ENCODE measurements at regions not wholly inside any gene's neighbourhood (a gene's known extent, or its start where the extent isn't known, plus 50 kb on each side); places are given as distances from the start of the nearest gene placed in this dataset.

GRCh38 chr7:86592185-86592584, 51.5 kb upstream of the GRM3 start:
- no peak overlapping the region for H3K4me3 Mint-ChIP-seq
- H3K4me1 Mint-ChIP-seq (ENCODE audit: low read depth), result no peaks in the 10 kb centered on the region

GRCh38 chr7:86574006-86574405, 69.7 kb upstream of the GRM3 start:
- DNase-seq (no peak), ATAC-seq (replicated peaks in 1 of 2) (no peak)
- H3K4me1 Mint-ChIP-seq (ENCODE audit: low read depth), result no peaks in the 10 kb centered on the region
- no peak overlapping the region for H3K4me3 Mint-ChIP-seq
- H3K27me3 Mint-ChIP-seq (ENCODE audit: low read depth), result no peaks in the 10 kb centered on the region
- H3K36me3 Mint-ChIP-seq (ENCODE audit: insufficient read depth in 2 of 2), result no peaks in the 10 kb centered on the region
- peaks cover 1 to 9% of the 10 kb centered on the region in 2 donors for H3K9me3 Mint-ChIP-seq
- no peak overlapping the region for H3K27ac Mint-ChIP-seq

More at GRCh38 chr7:86592185-86592584, 51.5 kb upstream of the GRM3 start:
- no peak for DNase-seq
- H3K27me3 Mint-ChIP-seq (ENCODE audit: low read depth), result no peaks in the 10 kb centered on the region
- no peak for ATAC-seq (replicated peaks in 1 of 2)
- H3K27ac Mint-ChIP-seq, result no peak overlapping the region
- H3K36me3 Mint-ChIP-seq (ENCODE audit: insufficient read depth in 2 of 2), result no peaks in the 10 kb centered on the region
- peaks cover 0 to 2% of the 10 kb centered on the region in 2 donors for H3K9me3 Mint-ChIP-seq

- H3K27ac Mint-ChIP-seq, result no peak overlapping the region
- no peaks in the 10 kb centered on the region for H3K27me3 Mint-ChIP-seq (ENCODE audit: low read depth)
- ATAC-seq (replicated peaks in 1 of 2), result no peak
- no peak for DNase-seq
- no peaks in the 10 kb centered on the region for H3K36me3 Mint-ChIP-seq (ENCODE audit: insufficient read depth in 2 of 2)
- peaks cover 0 to 3% of the 10 kb centered on the region in 2 donors for H3K9me3 Mint-ChIP-seq
- H3K4me1 Mint-ChIP-seq (ENCODE audit: low read depth), result no peaks in the 10 kb centered on the region
- H3K4me3 Mint-ChIP-seq, result no peak overlapping the region
These were observed 84.8 kb upstream of the GRM3 start for GRCh38 chr7:86558680-86559501.

- ATAC-seq (replicated peaks in 1 of 2) (no peak), DNase-seq (no peak)
- H3K4me3 Mint-ChIP-seq, result no peak overlapping the region
- H3K36me3 Mint-ChIP-seq (ENCODE audit: insufficient read depth in 2 of 2), result peaks cover 0 to 2% of the 10 kb centered on the region in 2 donors
- H3K27me3 Mint-ChIP-seq (ENCODE audit: low read depth), result no peaks in the 10 kb centered on the region
- H3K27ac Mint-ChIP-seq, result no peak overlapping the region
- peaks cover 3 to 4% of the 10 kb centered on the region in 2 donors for H3K9me3 Mint-ChIP-seq
- H3K4me1 Mint-ChIP-seq (ENCODE audit: low read depth), result no peaks in the 10 kb centered on the region
These were observed 109.1 kb upstream of the GRM3 start for GRCh38 chr7:86534641-86535040.

GRCh38 chr7:86504229-86504628, 139.5 kb upstream of the GRM3 start:
- Mint-ChIP-seq H3K27ac (no peak overlapping the region), H3K4me3 (no peak overlapping the region), H3K9me3 (peaks cover 0 to 1% of the 10 kb centered on the region in 2 donors), H3K27me3 (ENCODE audit: low read depth) (no peaks in the 10 kb centered on the region), H3K36me3 (ENCODE audit: insufficient read depth in 2 of 2) (no peaks in the 10 kb centered on the region), H3K4me1 (ENCODE audit: low read depth) (no peaks in the 10 kb centered on the region)
- DNase-seq (no peak), ATAC-seq (replicated peaks in 1 of 2) (no peak)

GRCh38 chr7:86499986-86500385, 143.7 kb upstream of the GRM3 start:
- DNase-seq (no peak), ATAC-seq (replicated peaks in 1 of 2) (no peak)
- H3K27ac Mint-ChIP-seq, result no peak overlapping the region
- no peak overlapping the region for H3K4me3 Mint-ChIP-seq
- no peaks in the 10 kb centered on the region for H3K4me1 Mint-ChIP-seq (ENCODE audit: low read depth)
- no peaks in the 10 kb centered on the region for H3K9me3 Mint-ChIP-seq
- H3K27me3 Mint-ChIP-seq (ENCODE audit: low read depth), result no peaks in the 10 kb centered on the region
- H3K36me3 Mint-ChIP-seq (ENCODE audit: insufficient read depth in 2 of 2), result no peaks in the 10 kb centered on the region

- peaks cover 0 to 1% of the 10 kb centered on the region in 2 donors for H3K9me3 Mint-ChIP-seq
- no peak overlapping the region for H3K27ac Mint-ChIP-seq
- no peaks in the 10 kb centered on the region for H3K36me3 Mint-ChIP-seq (ENCODE audit: insufficient read depth in 2 of 2)
- ATAC-seq (replicated peaks in 1 of 2), result no peak
- no peak overlapping the region for H3K4me3 Mint-ChIP-seq
- no peaks in the 10 kb centered on the region for H3K4me1 Mint-ChIP-seq (ENCODE audit: low read depth)
- no peak for DNase-seq
- no peaks in the 10 kb centered on the region for H3K27me3 Mint-ChIP-seq (ENCODE audit: low read depth)
These were observed 157.9 kb upstream of the GRM3 start for GRCh38 chr7:86485827-86486226.

GRCh38 chr7:86479144-86479543, 164.6 kb upstream of the GRM3 start:
- Mint-ChIP-seq H3K27me3 (ENCODE audit: low read depth) (no peaks in the 10 kb centered on the region), H3K27ac (no peak overlapping the region), H3K9me3 (no peaks in the 10 kb centered on the region), H3K4me3 (no peak overlapping the region), H3K36me3 (ENCODE audit: insufficient read depth in 2 of 2) (no peaks in the 10 kb centered on the region), H3K4me1 (ENCODE audit: low read depth) (no peaks in the 10 kb centered on the region)
- ATAC-seq (replicated peaks in 1 of 2) (no peak), DNase-seq (no peak)

GRCh38 chr7:86477343-86477935, 166.3 kb upstream of the GRM3 start:
- H3K36me3 Mint-ChIP-seq (ENCODE audit: insufficient read depth in 2 of 2), result no peaks in the 10 kb centered on the region
- no peak for ATAC-seq (replicated peaks in 1 of 2)
- H3K9me3 Mint-ChIP-seq, result no peaks in the 10 kb centered on the region
- no peak for DNase-seq
- H3K27ac Mint-ChIP-seq, result no peak overlapping the region
- no peaks in the 10 kb centered on the region for H3K4me1 Mint-ChIP-seq (ENCODE audit: low read depth)
- H3K4me3 Mint-ChIP-seq, result no peak overlapping the region
- H3K27me3 Mint-ChIP-seq (ENCODE audit: low read depth), result no peaks in the 10 kb centered on the region

- H3K4me1 Mint-ChIP-seq (ENCODE audit: low read depth), result no peaks in the 10 kb centered on the region
- no peaks in the 10 kb centered on the region for H3K9me3 Mint-ChIP-seq
- H3K4me3 Mint-ChIP-seq, result no peak overlapping the region
- ATAC-seq (replicated peaks in 1 of 2) (no peak), DNase-seq (no peak)
- H3K36me3 Mint-ChIP-seq (ENCODE audit: insufficient read depth in 2 of 2), result no peaks in the 10 kb centered on the region
- H3K27ac Mint-ChIP-seq, result no peak overlapping the region
- H3K27me3 Mint-ChIP-seq (ENCODE audit: low read depth), result no peaks in the 10 kb centered on the region
These were observed 172.9 kb upstream of the GRM3 start for GRCh38 chr7:86470763-86471162.

GRCh38 chr7:86469680-86470295, 173.9 kb upstream of the GRM3 start:
- ATAC-seq (replicated peaks in 1 of 2), result peak; percentile 44 to 65
- H3K4me1 Mint-ChIP-seq (ENCODE audit: low read depth), result no peaks in the 10 kb centered on the region

GRCh38 chr7:86454753-86455152, 189.0 kb upstream of the GRM3 start:
- no peak for DNase-seq

More at GRCh38 chr7:86469680-86470295, 173.9 kb upstream of the GRM3 start:
- Mint-ChIP-seq H3K27me3 (ENCODE audit: low read depth) (no peaks in the 10 kb centered on the region), H3K36me3 (ENCODE audit: insufficient read depth in 2 of 2) (no peaks in the 10 kb centered on the region), H3K4me3 (no peak overlapping the region), H3K27ac (no peak overlapping the region), H3K9me3 (no peaks in the 10 kb centered on the region)
- DNase-seq, result peak; percentile 44 to 59

GRCh38 chr7:86453454-86453853, 190.3 kb upstream of the GRM3 start:
- no peak for DNase-seq
- Mint-ChIP-seq H3K27me3 (ENCODE audit: low read depth) (no peaks in the 10 kb centered on the region), H3K27ac (no peak overlapping the region), H3K4me3 (no peak overlapping the region), H3K36me3 (ENCODE audit: insufficient read depth in 2 of 2) (no peaks in the 10 kb centered on the region), H3K4me1 (ENCODE audit: low read depth) (no peaks in the 10 kb centered on the region), H3K9me3 (no peaks in the 10 kb centered on the region)
- ATAC-seq (replicated peaks in 1 of 2), result no peak

More at GRCh38 chr7:86454753-86455152, 189.0 kb upstream of the GRM3 start:
- no peak for ATAC-seq (replicated peaks in 1 of 2)
- H3K27me3 Mint-ChIP-seq (ENCODE audit: low read depth), result no peaks in the 10 kb centered on the region
- no peaks in the 10 kb centered on the region for H3K36me3 Mint-ChIP-seq (ENCODE audit: insufficient read depth in 2 of 2)
- no peak overlapping the region for H3K4me3 Mint-ChIP-seq
- H3K27ac Mint-ChIP-seq, result no peak overlapping the region
- H3K4me1 Mint-ChIP-seq (ENCODE audit: low read depth), result no peaks in the 10 kb centered on the region
- H3K9me3 Mint-ChIP-seq, result no peaks in the 10 kb centered on the region

Measured in activated T-cell treated with anti-CD3 and anti-CD28 coated beads, Interleukin-2, amount 50 U/mL, for 72 hours (primary cell).